H1 (cell line): ENCODE measurements at regions not wholly inside any gene's neighbourhood (a gene's known extent, or its start where the extent isn't known, plus 50 kb on each side); places are given as distances from the start of the nearest gene placed in this dataset.

Experiments
- CTCF ChIA-PET: fragments of 300-600 bp; sonication (Branson Sonifier 250); formaldehyde crosslinking; loops from one replicate; lab custom pipeline; 2021; ENCODE audit not compliant: partially characterized antibody; lab: Charles Lee
- POLR2A ChIA-PET: fragments of 300-600 bp; sonication (Branson Sonifier 250); formaldehyde crosslinking; loops from one replicate; lab custom pipeline; 2021; ENCODE audit warnings: inconsistent platforms; ENCODE audit not compliant: partially characterized antibody; lab: Charles Lee
- DNase-seq, 2 experiments: peaks; one replicate each; pipeline versions ENCODE4 v3.0.0 to v3.0.0-alpha.2; 2010 to 2022; ENCODE audit warnings: low spot score in 2 of 2, low read depth in 1 of 2, mixed read lengths in 1 of 2
- FAIRE-seq: peaks from 2 replicates; lab custom pipeline; 2011; peaks lifted over from hg19 to GRCh38; lab: Jason Lieb, UNC
- H2AFZ ChIP-seq: 2 replicates; pipeline ENCODE4 v1.8.1; 2012; ENCODE audit warnings: low read length, inconsistent platforms
- H2AK5ac ChIP-seq: 2 replicates; pipeline ENCODE4 v1.6.1; 2013; ENCODE audit warnings: low read depth, low read length
- H2BK120ac ChIP-seq: replicated peaks from 2 replicates; pipeline ENCODE3; 2013; ENCODE audit warnings: low read depth, low read length, inconsistent platforms
- H2BK12ac ChIP-seq: 2 replicates; pipeline ENCODE4 v1.6.1; 2013; ENCODE audit warnings: low read depth, low read length
- H2BK15ac ChIP-seq: 2 replicates; pipeline ENCODE4 v1.6.1; 2013; ENCODE audit warnings: low read length
- H2BK20ac ChIP-seq: 2 replicates; pipeline ENCODE4 v1.6.1; 2013; ENCODE audit warnings: low read length
- H2BK5ac ChIP-seq: 2 replicates; pipeline ENCODE4 v1.6.1; 2013; ENCODE audit warnings: low read depth, low read length
- H3K14ac ChIP-seq: 2 replicates; pipeline ENCODE4 v1.6.1; 2013; ENCODE audit warnings: inconsistent platforms; ENCODE audit not compliant: insufficient read length
- H3K18ac ChIP-seq: 2 replicates; pipeline ENCODE4 v1.6.1; 2013; ENCODE audit warnings: low read length; ENCODE audit errors: extremely low read depth
- H3K23ac ChIP-seq: 2 replicates; pipeline ENCODE4 v1.6.1; 2013; ENCODE audit warnings: inconsistent platforms; ENCODE audit not compliant: insufficient read length
- H3K23me2 ChIP-seq: 2 replicates; pipeline ENCODE4 v1.6.1; 2013; ENCODE audit warnings: low read depth, low read length
- H3K27ac ChIP-seq: 2 replicates; pipeline ENCODE4 v1.6.1; 2011; ENCODE audit warnings: low read depth, low read length, inconsistent platforms
- H3K27me3 ChIP-seq, 4 experiments: replicated peaks in 1 of 4; 1 replicate in 1 of 4; 2 replicates in 3 of 4; pipeline versions ENCODE4 v1.6.1 to v1.8.1; 2011 to 2013; ENCODE audit warnings: low read length in 3 of 4, mild to moderate bottlenecking in 3 of 4, inconsistent platforms in 2 of 4, mixed read lengths in 2 of 4, moderate library complexity in 1 of 4; ENCODE audit not compliant: control insufficient read depth in 3 of 4, insufficient read depth in 3 of 4; ENCODE audit errors: extremely low read depth in 1 of 4
- H3K36me3 ChIP-seq, 4 experiments: 2 replicates each; pipeline versions ENCODE4 v1.6.1 to v1.8.1; 2011 to 2013; ENCODE audit warnings: mild to moderate bottlenecking in 4 of 4, low read length in 3 of 4, moderate library complexity in 2 of 4, control low read depth in 1 of 4, inconsistent platforms in 1 of 4; ENCODE audit not compliant: insufficient read depth in 4 of 4, control insufficient read depth in 2 of 4
- H3K4ac ChIP-seq: replicated peaks from 2 replicates; pipeline ENCODE3; 2013; ENCODE audit warnings: low read length, low read depth, mixed read lengths, inconsistent platforms; ENCODE audit not compliant: insufficient read length
- H3K4me1 ChIP-seq, 4 experiments: replicated peaks in 1 of 4; 1 replicate in 1 of 4; 2 replicates in 3 of 4; pipeline versions ENCODE4 v1.6.1 to v1.8.1; 2011 to 2013; ENCODE audit warnings: low read length in 3 of 4, inconsistent platforms in 2 of 4, mixed read lengths in 1 of 4; ENCODE audit not compliant: insufficient read depth in 4 of 4, control insufficient read depth in 3 of 4
- H3K4me2 ChIP-seq, 2 experiments: 2 replicates each; pipeline versions ENCODE4 v1.6.1 to v1.8.1; 2011 to 2013; ENCODE audit warnings: low read depth in 2 of 2, low read length in 2 of 2, control low read depth in 1 of 2, inconsistent platforms in 1 of 2, mild to moderate bottlenecking in 1 of 2; ENCODE audit not compliant: insufficient read depth in 1 of 2
- H3K4me3 ChIP-seq, 4 experiments: fragments of 200-600, 300-600 bp in 1 of 4; sonication (generic), shearing (Covaris generic), sonication (Bioruptor Twin) in 1 of 4; 2 replicates each; pipeline versions ENCODE4 v1.5.1 to v1.8.1; 2011 to 2016; ENCODE audit warnings: low read length in 4 of 4, low read depth in 3 of 4, control low read depth in 2 of 4, inconsistent platforms in 2 of 4, mild to moderate bottlenecking in 2 of 4, mixed read lengths in 1 of 4, moderate library complexity in 1 of 4; ENCODE audit not compliant: insufficient read depth in 2 of 4; ENCODE audit errors: extremely low read depth in 1 of 4
- H3K56ac ChIP-seq: replicated peaks from 2 replicates; pipeline ENCODE3; 2013; ENCODE audit warnings: low read depth, mild to moderate bottlenecking, mixed read lengths, low read length, inconsistent platforms; ENCODE audit not compliant: insufficient read length
- H3K79me1 ChIP-seq: 2 replicates; pipeline ENCODE4 v1.6.1; 2013; ENCODE audit warnings: low read depth, low read length, control low read depth
- H3K79me2 ChIP-seq, 2 experiments: 2 replicates each; pipeline versions ENCODE4 v1.6.1 to v1.8.1; 2012 to 2013; ENCODE audit warnings: low read length in 2 of 2, mild to moderate bottlenecking in 2 of 2, inconsistent platforms in 1 of 2; ENCODE audit not compliant: insufficient read depth in 2 of 2, control insufficient read depth in 1 of 2
- H3K9ac ChIP-seq, 4 experiments: replicated peaks in 1 of 4; 1 replicate in 1 of 4; 2 replicates in 3 of 4; pipeline versions ENCODE4 v1.6.1 to v1.8.1; 2011 to 2013; ENCODE audit warnings: low read depth in 3 of 4, low read length in 3 of 4, control low read depth in 2 of 4, mild to moderate bottlenecking in 2 of 4, moderate library complexity in 2 of 4, inconsistent platforms in 1 of 4; ENCODE audit errors: extremely low read depth in 1 of 4
- H3K9me3 ChIP-seq, 2 experiments: 2 replicates each; pipeline versions ENCODE4 v1.6.1 to v1.8.1; 2012 to 2013; ENCODE audit warnings: mild to moderate bottlenecking in 2 of 2, moderate library complexity in 2 of 2, control low read depth in 1 of 2, inconsistent platforms in 1 of 2, low read depth in 1 of 2, low read length in 1 of 2, mixed read lengths in 1 of 2; ENCODE audit not compliant: insufficient read depth in 2 of 2
- H4K20me1 ChIP-seq, 2 experiments: replicated peaks in 1 of 2; 2 replicates each; pipeline versions ENCODE3 to v1.8.1; 2011 to 2013; ENCODE audit warnings: inconsistent platforms in 2 of 2, low read length in 2 of 2, mild to moderate bottlenecking in 1 of 2; ENCODE audit not compliant: insufficient read depth in 2 of 2, control insufficient read depth in 1 of 2
- H4K5ac ChIP-seq: 2 replicates; pipeline ENCODE4 v1.6.1; 2013; ENCODE audit warnings: low read length, low read depth, mixed read lengths, inconsistent platforms; ENCODE audit not compliant: insufficient read length
- H4K8ac ChIP-seq: 2 replicates; pipeline ENCODE4 v1.8.0; 2013; ENCODE audit warnings: mild to moderate bottlenecking, moderate library complexity, low read length, inconsistent platforms; ENCODE audit not compliant: insufficient read depth; ENCODE audit errors: extremely low read depth
- H4K91ac ChIP-seq: replicated peaks from 2 replicates; pipeline ENCODE3; 2013; ENCODE audit warnings: low read length, mixed read lengths, inconsistent platforms; ENCODE audit not compliant: insufficient read length
- ASH2L ChIP-seq: fragments of 200-600, 300-600 bp; sonication (generic); IDR thresholded peaks from one replicate; pipeline ENCODE4 v1.7.1; 2017; ENCODE audit warnings: low read length
- CBX8 ChIP-seq: fragments of 300-800, 300-1000 bp; sonication (generic); IDR thresholded peaks from 2 replicates; pipeline ENCODE4 v1.7.1; 2016; ENCODE audit warnings: low read depth, low read length, borderline replicate concordance
- GABPA ChIP-seq: IDR thresholded peaks from 2 replicates; pipeline ENCODE4 v1.6.1; 2011; ENCODE audit warnings: mild to moderate bottlenecking, low read length, moderate library complexity, borderline replicate concordance; ENCODE audit not compliant: insufficient read depth
- JUN ChIP-seq: IDR thresholded peaks from 2 replicates; pipeline ENCODE4 v1.6.1; 2011; ENCODE audit warnings: low read depth, mild to moderate bottlenecking, improper control_type of control experiment, low read length
- RAD21 ChIP-seq, 2 experiments: IDR thresholded peaks in 1 of 2; conservative IDR thresholded peaks in 1 of 2; 2 replicates each; pipeline ENCODE4 v1.6.1; 2011; ENCODE audit warnings: low read depth in 2 of 2, low read length in 2 of 2, improper control_type of control experiment in 1 of 2, inconsistent platforms in 1 of 2, mild to moderate bottlenecking in 1 of 2, moderate library complexity in 1 of 2
- SIN3A ChIP-seq, 2 experiments: IDR thresholded peaks in 1 of 2; conservative IDR thresholded peaks in 1 of 2; 2 replicates each; pipeline ENCODE4 v1.6.1; 2011 to 2012; ENCODE audit warnings: low read length in 2 of 2, improper control_type of control experiment in 1 of 2, low read depth in 1 of 2, mild to moderate bottlenecking in 1 of 2
- SP4 ChIP-seq: IDR thresholded peaks from 2 replicates; pipeline ENCODE4 v1.6.1; 2012; ENCODE audit warnings: low read length, inconsistent platforms
- TAF7 ChIP-seq: optimal IDR thresholded peaks from 2 replicates; pipeline ENCODE3; 2011; ENCODE audit warnings: low read depth, mild to moderate bottlenecking, inconsistent platforms, low read length, moderate library complexity, borderline replicate concordance
- TBP ChIP-seq: IDR thresholded peaks from 2 replicates; pipeline ENCODE4 v1.6.1; 2011; ENCODE audit warnings: low read depth, low read length, improper control_type of control experiment
- WGBS, 2 experiments: shearing (Covaris generic) in 1 of 2; methylation state at CpG; one replicate each; pipeline versions ENCODE4 v1.1.6 to v1.1.7; 2013 to 2015; ENCODE audit warnings: low lambda C conversion rate in 2 of 2, mixed read lengths in 2 of 2, inconsistent platforms in 1 of 2, low coverage in 1 of 2, missing lambda C conversion rate in 1 of 2; ENCODE audit not compliant: insufficient replicate concordance in 2 of 2, insufficient coverage in 1 of 2, insufficient read length in 1 of 2; ENCODE audit errors: extremely low coverage in 1 of 2, missing lambda C conversion rate in 1 of 2; 5-methylcytosine and 5-hydroxymethylcytosine counted together
- TF ChIP-seq, protein P1 (sequence below): IDR thresholded peaks from 2 replicates; pipeline ENCODE4 v1.6.1; 2011; ENCODE audit warnings: low read depth, mild to moderate bottlenecking, low read length; ENCODE audit not compliant: insufficient read depth
- TF ChIP-seq, protein P2 (sequence below), 3 experiments: IDR thresholded peaks; 1 replicate in 2 of 3; 2 replicates in 1 of 3; pipeline versions ENCODE4 v1.5.1 to v1.6.1; 2011; ENCODE audit warnings: low read length in 3 of 3, mild to moderate bottlenecking in 3 of 3, inconsistent platforms in 2 of 3, low read depth in 1 of 3, moderate library complexity in 1 of 3; ENCODE audit not compliant: insufficient read depth in 1 of 3; ENCODE audit errors: control extremely low read depth in 1 of 3

DNA sequence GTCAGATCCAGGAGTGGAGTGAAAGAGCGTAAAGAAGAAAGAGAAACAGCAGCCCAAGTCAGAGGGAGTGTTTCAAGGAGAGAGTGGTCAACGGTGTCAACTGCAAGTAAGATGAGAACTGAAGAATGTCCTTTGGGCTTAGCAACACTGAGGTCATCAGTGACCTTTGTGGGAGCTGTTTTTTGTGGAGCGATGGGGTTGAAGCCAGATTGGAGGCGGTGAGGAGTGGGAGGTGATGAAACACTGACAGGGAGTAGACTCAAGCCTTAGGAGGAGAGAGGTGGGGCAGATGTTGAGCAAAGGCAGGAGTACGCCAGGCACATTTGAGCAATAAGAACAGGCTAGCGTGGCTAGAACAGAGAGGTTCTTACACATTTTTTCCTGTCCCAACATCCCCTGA lies 103.7 kb upstream of the GNAO1 start:
- POLR2A ChIA-PET, result no interaction called here
- no peak overlapping the region for H3K4ac ChIP-seq
- H2BK120ac ChIP-seq, result no peak overlapping the region
- H3K4me2 ChIP-seq, result no peak overlapping the region
- no peak overlapping the region for H3K18ac ChIP-seq
- no peaks in the 10 kb centered on the region for H3K36me3 ChIP-seq
- H4K8ac ChIP-seq, result no peak overlapping the region
- H3K56ac ChIP-seq, result no peak overlapping the region
- no peak overlapping the region for H3K4me3 ChIP-seq
- H2AFZ ChIP-seq, result no peak overlapping the region
- H2AK5ac ChIP-seq, result no peak overlapping the region
- TF ChIP-seq TBP (no peak), ASH2L (no peak), JUN (no peak), RAD21 (IDR thresholded peaks at IDR 0.05 in 1 of 2, conservative IDR thresholded peaks at IDR 0.05 in 1 of 2; ENCODE audit: low read depth in 2 of 2, low read length in 2 of 2) (no peak), SP4 (no peak), CBX8 (no peak), SIN3A (conservative IDR thresholded peaks at IDR 0.05 in 1 of 2, IDR thresholded peaks at IDR 0.05 in 1 of 2; ENCODE audit: low read depth in 1 of 2, low read length in 2 of 2) (no peak), TAF7 (no peak), GABPA (no peak)
- TF ChIP-seq, protein P1, sequence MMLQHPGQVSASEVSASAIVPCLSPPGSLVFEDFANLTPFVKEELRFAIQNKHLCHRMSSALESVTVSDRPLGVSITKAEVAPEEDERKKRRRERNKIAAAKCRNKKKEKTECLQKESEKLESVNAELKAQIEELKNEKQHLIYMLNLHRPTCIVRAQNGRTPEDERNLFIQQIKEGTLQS, result no peak
- TF ChIP-seq, protein P2, sequence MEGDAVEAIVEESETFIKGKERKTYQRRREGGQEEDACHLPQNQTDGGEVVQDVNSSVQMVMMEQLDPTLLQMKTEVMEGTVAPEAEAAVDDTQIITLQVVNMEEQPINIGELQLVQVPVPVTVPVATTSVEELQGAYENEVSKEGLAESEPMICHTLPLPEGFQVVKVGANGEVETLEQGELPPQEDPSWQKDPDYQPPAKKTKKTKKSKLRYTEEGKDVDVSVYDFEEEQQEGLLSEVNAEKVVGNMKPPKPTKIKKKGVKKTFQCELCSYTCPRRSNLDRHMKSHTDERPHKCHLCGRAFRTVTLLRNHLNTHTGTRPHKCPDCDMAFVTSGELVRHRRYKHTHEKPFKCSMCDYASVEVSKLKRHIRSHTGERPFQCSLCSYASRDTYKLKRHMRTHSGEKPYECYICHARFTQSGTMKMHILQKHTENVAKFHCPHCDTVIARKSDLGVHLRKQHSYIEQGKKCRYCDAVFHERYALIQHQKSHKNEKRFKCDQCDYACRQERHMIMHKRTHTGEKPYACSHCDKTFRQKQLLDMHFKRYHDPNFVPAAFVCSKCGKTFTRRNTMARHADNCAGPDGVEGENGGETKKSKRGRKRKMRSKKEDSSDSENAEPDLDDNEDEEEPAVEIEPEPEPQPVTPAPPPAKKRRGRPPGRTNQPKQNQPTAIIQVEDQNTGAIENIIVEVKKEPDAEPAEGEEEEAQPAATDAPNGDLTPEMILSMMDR (IDR thresholded peaks at IDR 0.05; ENCODE audit: control extremely low read depth in 1 of 3, insufficient read depth in 1 of 3, low read depth in 1 of 3, low read length in 3 of 3), result no peak
- H3K9ac ChIP-seq, result no peak overlapping the region
- H3K9me3 ChIP-seq, result no peaks in the 10 kb centered on the region
- no peaks in the 10 kb centered on the region for H3K79me2 ChIP-seq
- H2BK5ac ChIP-seq, result no peak overlapping the region
- no peak overlapping the region for H3K27ac ChIP-seq
- H3K23ac ChIP-seq, result no peak overlapping the region
- no peak overlapping the region for H2BK15ac ChIP-seq
- FAIRE-seq, result no peak
- H4K91ac ChIP-seq, result no peak overlapping the region
- H3K79me1 ChIP-seq, result no peaks in the 10 kb centered on the region
- CTCF ChIA-PET, result interaction anchor here (1.0 to 1.4 kb wide), 2 partner anchors 11 to 231 kb away, joined by 4 to 5 read pairs; no protein-coding TSS in a partner anchor
- no peak for DNase-seq
- 93% methylated on average over 6 of the region's 6 CpGs; no CpG with 5 or more reads in 1 of the 2 experiments for WGBS, 2 experiments
- H4K5ac ChIP-seq, result no peak overlapping the region
- no peak overlapping the region for H2BK12ac ChIP-seq
- no peaks in the 10 kb centered on the region for H3K23me2 ChIP-seq
- H3K27me3 ChIP-seq, result no peaks in the 10 kb centered on the region
- no peaks in the 10 kb centered on the region for H3K4me1 ChIP-seq
- no peak overlapping the region for H3K14ac ChIP-seq
- H4K20me1 ChIP-seq, result no peaks in the 10 kb centered on the region
- no peak overlapping the region for H2BK20ac ChIP-seq
